Suprapubic skin (tissue), 4 donors: ENCODE measurements at regions not wholly inside any gene's neighbourhood (a gene's known extent, or its start where the extent isn't known, plus 50 kb on each side); places are given as distances from the start of the nearest gene placed in this dataset.
"Not testable (repeated sequence)": the region's sequence is repeated elsewhere in the genome, so short reads cannot be mapped to it uniquely, and the experiment has no call there.

Experiments used
- CTCF ChIP-seq, 2 donors: fragments of 200-600 bp in 1 of 2; fragments of 450-650 bp in 1 of 2; sonication (generic) in 1 of 2; IDR thresholded peaks; one replicate each; pipeline ENCODE4 v1.5.1; 2016 to 2019; ENCODE audit warnings: antibody characterized with exemption in 2 of 2, mild to moderate bottlenecking in 1 of 2, moderate library complexity in 1 of 2
- POLR2A ChIP-seq, 2 donors: fragments of 450-650 bp; IDR thresholded peaks; one replicate each; pipeline ENCODE4 v1.6.1; 2017; ENCODE audit warnings: antibody characterized with exemption in 2 of 2, mild to moderate bottlenecking in 2 of 2, moderate library complexity in 2 of 2
- POLR2AphosphoS5 ChIP-seq, 3 donors: sonication (generic); formaldehyde crosslinking; IDR thresholded peaks; one replicate each; pipeline ENCODE4 v1.6.1; 2017; ENCODE audit warnings: antibody characterized with exemption in 3 of 3

- TF ChIP-seq CTCF, POLR2AphosphoS5, POLR2A (IDR thresholded peaks at IDR 0.05): not testable (repeated sequence)
Observed at GRCh38 chr20:36083200-36083599, 71.3 kb upstream of the EPB41L1 start.
